ENCODE measurements at regions not wholly inside any gene's neighbourhood (a gene's known extent, or its start where the extent isn't known, plus 50 kb on each side); places are given as distances from the start of the nearest gene placed in this dataset.

- no peak for TF ChIP-seq CTCF (IDR thresholded peaks at IDR 0.05)
- no peak for TF ChIP-seq POLR2A (IDR thresholded peaks at IDR 0.05)
Observed at GRCh38 chr6:119962505-119962904, 612.9 kb upstream of the MAN1A1 start.

Measured in heart left ventricle (tissue), 13 donors.